HEK293T (cell line): ENCODE measurements at regions not wholly inside any gene's neighbourhood (a gene's known extent, or its start where the extent isn't known, plus 50 kb on each side); places are given as distances from the start of the nearest gene placed in this dataset.

Source experiments
- CTCF ChIA-PET: fragments of 350-600 bp; formaldehyde crosslinking; extraction: SDS; loops from one replicate; lab custom pipeline; 2021; ENCODE audit warnings: antibody characterized with exemption, inconsistent platforms; lab: Yijun Ruan, JAX
- POLR2A ChIA-PET: fragments of 350-600 bp; formaldehyde crosslinking; extraction: SDS; loops from one replicate; lab custom pipeline; 2020; ENCODE audit warnings: antibody characterized with exemption, inconsistent platforms; lab: Yijun Ruan, JAX
- DNase-seq: peaks from one replicate; pipeline ENCODE4 v3.0.0; 2012; ENCODE audit warnings: mixed read lengths; ENCODE audit errors: extremely low spot score
- ARNT ChIP-seq: fragments of 450-650 bp; IDR thresholded peaks from 2 replicates; pipeline ENCODE4 v1.6.1; 2017; ENCODE audit warnings: mild to moderate bottlenecking
- BHLHE40 ChIP-seq: fragments of 450-650 bp; IDR thresholded peaks from 2 replicates; pipeline ENCODE4 v1.6.1; 2016; ENCODE audit warnings: mild to moderate bottlenecking, moderate library complexity, borderline replicate concordance
- CTBP1 ChIP-seq: fragments of 450-650 bp; IDR thresholded peaks from 2 replicates; pipeline ENCODE4 v1.6.1; 2016; ENCODE audit warnings: borderline replicate concordance
- ELF4 ChIP-seq: fragments of 450-650 bp; IDR thresholded peaks from 2 replicates; pipeline ENCODE4 v1.6.1; 2017; ENCODE audit warnings: antibody characterized with exemption
- FOXA1 ChIP-seq: fragments of 450-650 bp; IDR thresholded peaks from 2 replicates; pipeline ENCODE4 v1.6.1; 2016; ENCODE audit warnings: mild to moderate bottlenecking
- FOXK2 ChIP-seq: fragments of 450-650 bp; IDR thresholded peaks from 2 replicates; pipeline ENCODE4 v1.6.1; 2016; ENCODE audit warnings: mild to moderate bottlenecking
- FOXM1 ChIP-seq: fragments of 450-650 bp; IDR thresholded peaks from 2 replicates; pipeline ENCODE4 v1.6.1; 2017; ENCODE audit warnings: mild to moderate bottlenecking, borderline replicate concordance
- HDGF ChIP-seq: fragments of 450-650 bp; IDR thresholded peaks from 2 replicates; pipeline ENCODE4 v1.6.1; 2017; ENCODE audit warnings: antibody characterized with exemption, borderline replicate concordance
- L3MBTL2 ChIP-seq: fragments of 450-650 bp; conservative IDR thresholded peaks from 2 replicates; pipeline ENCODE4 v1.6.1; 2016; ENCODE audit warnings: mild to moderate bottlenecking
- LEF1 ChIP-seq: fragments of 450-650 bp; IDR thresholded peaks from 2 replicates; pipeline ENCODE4 v1.6.1; 2017; ENCODE audit warnings: mild to moderate bottlenecking, borderline replicate concordance
- NFRKB ChIP-seq: fragments of 450-650 bp; IDR thresholded peaks from 2 replicates; pipeline ENCODE4 v1.6.1; 2016; ENCODE audit warnings: mild to moderate bottlenecking, moderate library complexity
- PKNOX1 ChIP-seq: fragments of 450-650 bp; IDR thresholded peaks from 2 replicates; pipeline ENCODE4 v1.6.1; 2016
- SP1 ChIP-seq: fragments of 450-650 bp; IDR thresholded peaks from 2 replicates; pipeline ENCODE4 v1.6.1; 2017
- SUZ12 ChIP-seq: fragments of 450-650 bp; IDR thresholded peaks from 2 replicates; pipeline ENCODE4 v1.6.1; 2016; ENCODE audit warnings: mild to moderate bottlenecking
- TARDBP ChIP-seq: fragments of 450-650 bp; IDR thresholded peaks from 2 replicates; pipeline ENCODE4 v1.6.1; 2016
- ZNF384 ChIP-seq: fragments of 450-650 bp; IDR thresholded peaks from 2 replicates; pipeline ENCODE4 v1.6.1; 2016

- TF ChIP-seq ARNT, result no peak
- no peak for TF ChIP-seq FOXM1
- no peak for TF ChIP-seq ELF4
- TF ChIP-seq FOXA1, result no peak
- TF ChIP-seq FOXK2, result no peak
- no peak for TF ChIP-seq HDGF
- TF ChIP-seq NFRKB, result no peak
- TF ChIP-seq LEF1, result no peak
- TF ChIP-seq L3MBTL2, result no peak
- no peak for TF ChIP-seq CTBP1
- TF ChIP-seq BHLHE40, result no peak
- TF ChIP-seq PKNOX1, result no peak
- no peak for TF ChIP-seq SUZ12
- no peak for TF ChIP-seq SP1
- TF ChIP-seq TARDBP, result no peak
- ChIA-PET POLR2A (no interaction called here), CTCF (no interaction called here)
- DNase-seq, result no peak
These were observed 77.6 kb upstream of the ANO3 start for GRCh38 chr11:26254378-26254777.

GRCh38 chr11:26263769-26264168 lies 68.2 kb upstream of the ANO3 start:
- CTCF ChIA-PET, result no interaction called here
- POLR2A ChIA-PET, result no interaction called here
- DNase-seq, result no peak
- TF ChIP-seq FOXM1 (no peak), TARDBP (no peak), FOXA1 (no peak), CTBP1 (no peak), L3MBTL2 (no peak), PKNOX1 (no peak), ARNT (no peak), ZNF384 (no peak), ELF4 (no peak), SP1 (no peak), SUZ12 (no peak), BHLHE40 (no peak), NFRKB (no peak), FOXK2 (no peak), LEF1 (no peak), HDGF (no peak)

- CTCF ChIA-PET, result no interaction called here
- TF ChIP-seq SP1 (no peak), PKNOX1 (no peak), SUZ12 (no peak), ELF4 (no peak), FOXA1 (no peak), FOXM1 (no peak), HDGF (no peak), ZNF384 (no peak), CTBP1 (no peak), TARDBP (no peak), BHLHE40 (no peak), NFRKB (no peak), ARNT (no peak), LEF1 (no peak), L3MBTL2 (no peak), FOXK2 (no peak)
- DNase-seq, result no peak
- POLR2A ChIA-PET, result no interaction called here
These were observed 67.7 kb upstream of the ANO3 start for GRCh38 chr11:26264266-26264665.

- DNase-seq, result no peak
- ChIA-PET CTCF (no interaction called here), POLR2A (no interaction called here)
- TF ChIP-seq SUZ12 (no peak), CTBP1 (no peak), SP1 (no peak)
These were observed 62.8 kb upstream of the ANO3 start for GRCh38 chr11:26268980-26269660.

- ChIA-PET CTCF (interaction anchor here (1.1 kb wide), 1 partner anchor 253 kb away, joined by 3 read pairs; no protein-coding TSS in a partner anchor), POLR2A (no interaction called here)
- TF ChIP-seq FOXK2 (no peak), CTBP1 (no peak), FOXA1 (no peak), NFRKB (no peak), HDGF (no peak), ZNF384 (no peak), SUZ12 (no peak), FOXM1 (no peak), SP1 (no peak)
These were observed 60.3 kb upstream of the ANO3 start for GRCh38 chr11:26271666-26272065.

GRCh38 chr11:26276798-26277424 lies 55.0 kb upstream of the ANO3 start:
- TF ChIP-seq ZNF384 (no peak), ELF4 (no peak), NFRKB (no peak), L3MBTL2 (no peak)
- ChIA-PET POLR2A (no interaction called here), CTCF (no interaction called here)
- peak; percentile 52 for DNase-seq

More at GRCh38 chr11:26271666-26272065, 60.3 kb upstream of the ANO3 start:
- no peak for DNase-seq
